Ovary (tissue), 3 donors: ENCODE measurements at regions not wholly inside any gene's neighbourhood (a gene's known extent, or its start where the extent isn't known, plus 50 kb on each side); places are given as distances from the start of the nearest gene placed in this dataset.

Source experiments
- POLR2A ChIP-seq: fragments of 450-650 bp; IDR thresholded peaks from one replicate; pipeline ENCODE4 v1.6.1; 2017; ENCODE audit warnings: antibody characterized with exemption, mild to moderate bottlenecking, moderate library complexity
- TF ChIP-seq, protein P1 (sequence below), 3 donors: fragments of 450-650 bp in 2 of 3; fragments of 200-600 bp in 1 of 3; IDR thresholded peaks; one replicate each; pipeline versions ENCODE4 v1.5.1 to v1.8.0; 2016 to 2022; ENCODE audit warnings: antibody characterized with exemption in 3 of 3, mild to moderate bottlenecking in 1 of 3
- donor health status: DM: no; HTN: no; CAD: no.

DNA sequence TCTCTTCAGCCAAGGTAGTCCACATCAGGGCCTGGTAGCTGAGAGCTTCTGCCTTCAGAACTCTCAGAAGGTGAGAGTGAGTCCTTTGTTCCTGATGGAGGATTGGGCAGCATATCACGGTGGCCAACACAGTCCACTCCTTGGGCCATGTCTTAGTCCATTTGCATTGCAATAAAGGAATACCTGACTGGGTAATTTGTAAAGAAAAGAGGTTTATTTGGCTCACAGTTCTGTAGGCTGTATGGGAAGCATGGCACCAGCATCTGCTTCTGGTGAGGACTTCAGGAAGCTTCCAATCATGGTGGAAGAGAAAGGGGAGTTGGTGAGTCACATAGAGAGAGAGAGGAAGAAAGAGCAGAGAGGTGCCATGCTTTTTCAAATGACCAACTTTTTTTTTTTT lies 98.8 kb downstream of the ADCYAP1 start:
- TF ChIP-seq, protein P1, sequence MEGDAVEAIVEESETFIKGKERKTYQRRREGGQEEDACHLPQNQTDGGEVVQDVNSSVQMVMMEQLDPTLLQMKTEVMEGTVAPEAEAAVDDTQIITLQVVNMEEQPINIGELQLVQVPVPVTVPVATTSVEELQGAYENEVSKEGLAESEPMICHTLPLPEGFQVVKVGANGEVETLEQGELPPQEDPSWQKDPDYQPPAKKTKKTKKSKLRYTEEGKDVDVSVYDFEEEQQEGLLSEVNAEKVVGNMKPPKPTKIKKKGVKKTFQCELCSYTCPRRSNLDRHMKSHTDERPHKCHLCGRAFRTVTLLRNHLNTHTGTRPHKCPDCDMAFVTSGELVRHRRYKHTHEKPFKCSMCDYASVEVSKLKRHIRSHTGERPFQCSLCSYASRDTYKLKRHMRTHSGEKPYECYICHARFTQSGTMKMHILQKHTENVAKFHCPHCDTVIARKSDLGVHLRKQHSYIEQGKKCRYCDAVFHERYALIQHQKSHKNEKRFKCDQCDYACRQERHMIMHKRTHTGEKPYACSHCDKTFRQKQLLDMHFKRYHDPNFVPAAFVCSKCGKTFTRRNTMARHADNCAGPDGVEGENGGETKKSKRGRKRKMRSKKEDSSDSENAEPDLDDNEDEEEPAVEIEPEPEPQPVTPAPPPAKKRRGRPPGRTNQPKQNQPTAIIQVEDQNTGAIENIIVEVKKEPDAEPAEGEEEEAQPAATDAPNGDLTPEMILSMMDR (IDR thresholded peaks at IDR 0.05), result no peak
- no peak for TF ChIP-seq POLR2A
